Natural killer cell treated with Interleukin-12 subunit alpha and Interleukin-12 subunit beta and Interleukin-15 and Interleukin-18, amount 100 ng/mL, for 72 hours (primary cell): ENCODE measurements at regions not wholly inside any gene's neighbourhood (a gene's known extent, or its start where the extent isn't known, plus 50 kb on each side); places are given as distances from the start of the nearest gene placed in this dataset.
"Not testable (repeated sequence)": the region's sequence is repeated elsewhere in the genome, so short reads cannot be mapped to it uniquely, and the experiment has no call there.

Source experiments
- ATAC-seq, 2 donors: fragments of 150-1000 bp; cut with Tn5 transposase in 1 of 2; sonication (Bioruptor Pico), chemical (Tn5 transposase) in 1 of 2; 2 replicates each; pipeline ENCODE4 v1.10.0; 2021
- DNase-seq: peaks from one replicate; pipeline ENCODE4 v3.0.0; 2022; ENCODE audit warnings: low spot score
- H3K27ac Mint-ChIP-seq, 2 donors: 1 replicate in 1 of 2; 2 replicates in 1 of 2; pipeline ENCODE4 v1.8.0; 2022; ENCODE audit warnings: mixed read lengths in 2 of 2, mild to moderate bottlenecking in 1 of 2, moderate library complexity in 1 of 2
- H3K27me3 Mint-ChIP-seq, 2 donors: 1 replicate in 1 of 2; 2 replicates in 1 of 2; pipeline ENCODE4 v1.8.0; 2022; ENCODE audit warnings: mixed read lengths in 2 of 2
- H3K36me3 Mint-ChIP-seq: one replicate; pipeline ENCODE4 v1.8.0; 2022; ENCODE audit warnings: mixed read lengths
- H3K4me1 Mint-ChIP-seq, 2 donors: 1 replicate in 1 of 2; 2 replicates in 1 of 2; pipeline ENCODE4 v1.8.0; 2022; ENCODE audit warnings: low read depth in 2 of 2, mixed read lengths in 2 of 2, mild to moderate bottlenecking in 1 of 2
- H3K4me3 Mint-ChIP-seq: one replicate; pipeline ENCODE4 v1.8.0; 2022; ENCODE audit warnings: mixed read lengths
- H3K9me3 Mint-ChIP-seq: 2 replicates; pipeline ENCODE4 v1.8.0; 2022; ENCODE audit warnings: mixed read lengths

- ATAC-seq (peak in 1 of 2 donors; percentile 36), DNase-seq (peak; percentile 8)
- H3K9me3 Mint-ChIP-seq, H3K27ac Mint-ChIP-seq, H3K4me1 Mint-ChIP-seq, H3K36me3 Mint-ChIP-seq, H3K4me3 Mint-ChIP-seq, H3K27me3 Mint-ChIP-seq: not testable (repeated sequence)
Measured at GRCh38 chr2:89882880-89883279, 1191.4 kb downstream of the RPIA start.

GRCh38 chr2:89883624-89884023, 1192.2 kb downstream of the RPIA start:
- not testable (repeated sequence) for H3K4me1 Mint-ChIP-seq, H3K4me3 Mint-ChIP-seq

DNA sequence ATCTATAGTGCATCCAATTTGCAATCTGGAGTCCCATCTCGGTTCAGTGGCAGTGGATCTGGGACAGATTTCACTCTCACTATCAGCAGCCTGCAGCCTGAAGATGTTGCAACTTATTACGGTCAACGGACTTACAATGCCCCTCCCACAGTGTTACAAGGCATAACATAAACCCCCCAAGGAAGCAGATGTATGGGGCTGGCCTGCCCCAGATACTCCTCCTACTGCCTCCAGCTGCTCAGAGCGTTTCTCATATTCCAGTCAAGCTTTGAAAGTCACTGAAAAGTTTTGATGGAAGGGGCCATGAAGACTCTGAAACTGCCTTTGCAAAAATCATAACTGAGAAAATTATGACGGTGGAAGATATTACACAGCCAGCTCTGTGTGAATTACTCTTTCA, 1193.6 kb downstream of the RPIA start:
- not testable (repeated sequence) for ATAC-seq, H3K36me3 Mint-ChIP-seq, H3K27ac Mint-ChIP-seq, H3K27me3 Mint-ChIP-seq, H3K4me1 Mint-ChIP-seq, H3K4me3 Mint-ChIP-seq, DNase-seq, H3K9me3 Mint-ChIP-seq

More at GRCh38 chr2:89883624-89884023, 1192.2 kb downstream of the RPIA start:
- not testable (repeated sequence) for ATAC-seq, H3K36me3 Mint-ChIP-seq, H3K27ac Mint-ChIP-seq, H3K27me3 Mint-ChIP-seq, DNase-seq, H3K9me3 Mint-ChIP-seq

GRCh38 chr2:89888693-89889092, 1197.2 kb downstream of the RPIA start:
- H3K36me3 Mint-ChIP-seq, H3K27ac Mint-ChIP-seq, H3K4me3 Mint-ChIP-seq, DNase-seq, H3K4me1 Mint-ChIP-seq, H3K9me3 Mint-ChIP-seq, H3K27me3 Mint-ChIP-seq: not testable (repeated sequence)
- ATAC-seq = peak in 1 of 2 donors; percentile 6

DNA sequence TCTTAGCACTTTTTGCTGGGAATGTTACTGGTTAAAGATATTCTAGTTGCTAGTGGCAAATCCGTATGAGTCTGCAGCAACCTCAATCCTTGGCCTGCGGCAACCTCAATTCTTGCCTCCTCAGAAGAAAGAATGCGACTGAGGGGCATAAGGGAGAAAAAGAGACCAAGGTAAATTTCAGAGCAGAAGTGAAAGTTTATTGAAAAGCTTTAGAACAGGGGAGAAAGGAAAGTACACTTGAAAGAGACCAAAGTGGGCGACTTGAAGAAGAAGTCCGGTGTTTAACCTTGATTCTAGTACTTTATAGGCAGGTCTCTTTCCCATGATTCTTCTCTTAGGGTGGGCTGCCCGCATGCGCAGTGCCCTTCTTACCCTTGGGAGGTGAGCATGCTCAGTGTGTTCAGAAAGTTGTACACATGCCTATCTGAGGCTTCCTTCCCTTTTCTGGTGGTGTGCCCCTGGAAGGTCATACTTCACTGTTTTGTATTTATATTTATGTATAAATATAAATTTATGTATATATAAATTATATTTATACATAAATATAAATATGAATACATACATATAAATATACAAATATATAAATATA, 1198.8 kb downstream of the RPIA start:
- H3K36me3 Mint-ChIP-seq, H3K9me3 Mint-ChIP-seq, DNase-seq, ATAC-seq, H3K27me3 Mint-ChIP-seq, H3K27ac Mint-ChIP-seq, H3K4me3 Mint-ChIP-seq, H3K4me1 Mint-ChIP-seq: not testable (repeated sequence)

- not testable (repeated sequence) for DNase-seq, H3K27me3 Mint-ChIP-seq, H3K4me3 Mint-ChIP-seq, ATAC-seq, H3K36me3 Mint-ChIP-seq, H3K27ac Mint-ChIP-seq, H3K9me3 Mint-ChIP-seq, H3K4me1 Mint-ChIP-seq
Measured at GRCh38 chr2:89894988-89895387, 1203.5 kb downstream of the RPIA start.

GRCh38 chr2:89895629-89896028, 1204.2 kb downstream of the RPIA start:
- H3K4me3 Mint-ChIP-seq, H3K9me3 Mint-ChIP-seq, H3K27ac Mint-ChIP-seq, ATAC-seq, H3K27me3 Mint-ChIP-seq, H3K4me1 Mint-ChIP-seq, H3K36me3 Mint-ChIP-seq, DNase-seq: not testable (repeated sequence)

DNA sequence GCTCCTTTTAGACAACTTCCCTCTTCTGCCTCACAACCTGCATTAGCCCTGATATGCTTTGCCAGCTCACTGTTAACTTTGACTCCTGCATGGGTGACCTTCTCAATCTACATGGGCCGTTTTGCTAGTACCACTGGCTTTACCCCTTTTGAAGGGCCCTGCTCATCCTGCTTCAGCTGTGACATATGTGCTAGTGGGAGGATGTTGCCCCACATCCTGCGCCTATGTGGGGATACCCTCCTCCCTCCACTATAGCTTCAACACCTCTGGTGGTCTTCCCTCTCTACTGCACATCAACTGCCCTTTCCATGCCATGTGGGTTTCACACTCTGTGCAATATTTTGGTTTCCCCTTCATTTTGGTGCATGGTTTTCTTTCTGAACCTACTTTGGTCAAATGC, 1235.5 kb downstream of the RPIA start:
- not testable (repeated sequence) for H3K4me1 Mint-ChIP-seq, H3K9me3 Mint-ChIP-seq, H3K4me3 Mint-ChIP-seq, H3K27ac Mint-ChIP-seq, H3K27me3 Mint-ChIP-seq, H3K36me3 Mint-ChIP-seq
- ATAC-seq (peak in 1 of 2 donors; percentile 77), DNase-seq (peak; percentile 31)

- H3K27me3 Mint-ChIP-seq, ATAC-seq, H3K27ac Mint-ChIP-seq, H3K4me1 Mint-ChIP-seq, H3K4me3 Mint-ChIP-seq, H3K9me3 Mint-ChIP-seq, DNase-seq, H3K36me3 Mint-ChIP-seq: not testable (repeated sequence)
Measured at GRCh38 chr2:89935436-89935835, 1244.0 kb downstream of the RPIA start.

DNA sequence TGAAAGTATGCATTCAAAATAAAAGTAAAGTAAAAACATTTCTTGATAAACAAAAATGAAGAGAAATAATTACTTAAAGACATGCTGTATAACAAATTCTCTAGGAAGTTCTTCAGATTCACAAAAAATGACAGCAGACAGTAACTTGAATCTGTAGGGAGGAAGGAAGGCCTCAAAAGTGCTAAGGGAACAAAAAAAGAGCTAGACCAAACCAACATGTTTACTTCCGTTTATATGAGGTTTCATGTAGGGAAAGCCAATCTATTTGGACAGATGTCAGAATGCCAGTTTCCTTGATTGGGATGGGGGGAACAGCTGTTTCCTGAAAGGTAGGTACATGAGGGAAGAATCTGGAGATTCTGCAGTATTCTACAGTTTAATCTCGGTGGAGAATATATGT, 1244.5 kb downstream of the RPIA start:
- H3K4me3 Mint-ChIP-seq = not testable (repeated sequence)

DNA sequence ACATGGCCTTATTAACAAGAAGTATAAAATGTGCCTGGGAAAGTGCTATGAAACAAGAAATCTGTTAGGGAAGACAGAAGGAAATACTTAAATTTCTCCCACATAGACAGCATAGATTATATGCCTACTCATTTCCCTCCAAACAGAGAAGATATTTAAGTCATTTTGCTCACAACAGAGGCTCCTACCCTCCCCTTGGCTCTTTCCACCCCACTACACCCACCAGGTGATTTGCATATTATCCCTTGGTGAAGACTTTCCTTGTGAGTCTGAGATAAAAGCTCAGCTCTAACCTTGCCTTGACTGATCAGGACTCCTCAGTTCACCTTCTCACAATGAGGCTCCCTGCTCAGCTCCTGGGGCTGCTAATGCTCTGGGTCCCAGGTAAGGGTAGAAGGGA, 1245.1 kb downstream of the RPIA start:
- not testable (repeated sequence) for H3K36me3 Mint-ChIP-seq, ATAC-seq, H3K27ac Mint-ChIP-seq, H3K9me3 Mint-ChIP-seq, H3K4me1 Mint-ChIP-seq, H3K27me3 Mint-ChIP-seq, H3K4me3 Mint-ChIP-seq, DNase-seq

More for the DNA sequence above, 1244.5 kb downstream of the RPIA start:
- H3K27ac Mint-ChIP-seq, DNase-seq, H3K9me3 Mint-ChIP-seq, H3K36me3 Mint-ChIP-seq, H3K4me1 Mint-ChIP-seq, H3K27me3 Mint-ChIP-seq, ATAC-seq: not testable (repeated sequence)

DNA sequence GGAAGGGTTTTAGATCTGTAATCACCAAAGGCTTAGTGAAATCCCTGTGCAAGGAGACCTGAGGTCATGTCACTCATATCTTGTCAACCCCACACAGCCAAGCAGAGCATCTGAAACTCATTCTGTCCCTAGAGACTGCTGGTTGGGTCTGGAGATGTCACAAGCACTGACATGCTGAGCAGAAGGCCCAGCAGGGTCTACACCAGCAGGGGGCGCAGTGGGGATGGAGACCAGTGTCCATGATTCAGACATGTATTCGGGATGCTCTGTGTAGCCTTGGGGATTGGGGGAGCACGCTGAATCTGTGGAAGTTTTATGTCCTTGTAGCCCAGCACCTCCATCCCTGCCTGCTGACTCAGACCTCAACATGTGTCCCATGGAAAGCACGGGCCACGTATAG, 1247.3 kb downstream of the RPIA start:
- ATAC-seq = peak; percentile 61
- H3K9me3 Mint-ChIP-seq, H3K36me3 Mint-ChIP-seq, H3K27ac Mint-ChIP-seq, H3K27me3 Mint-ChIP-seq, DNase-seq, H3K4me3 Mint-ChIP-seq, H3K4me1 Mint-ChIP-seq: not testable (repeated sequence)

- H3K36me3 Mint-ChIP-seq, H3K27ac Mint-ChIP-seq, H3K4me3 Mint-ChIP-seq, H3K27me3 Mint-ChIP-seq, DNase-seq, ATAC-seq, H3K9me3 Mint-ChIP-seq, H3K4me1 Mint-ChIP-seq: not testable (repeated sequence)
Measured at GRCh38 chr2:89944267-89944666, 1252.8 kb downstream of the RPIA start.

DNA sequence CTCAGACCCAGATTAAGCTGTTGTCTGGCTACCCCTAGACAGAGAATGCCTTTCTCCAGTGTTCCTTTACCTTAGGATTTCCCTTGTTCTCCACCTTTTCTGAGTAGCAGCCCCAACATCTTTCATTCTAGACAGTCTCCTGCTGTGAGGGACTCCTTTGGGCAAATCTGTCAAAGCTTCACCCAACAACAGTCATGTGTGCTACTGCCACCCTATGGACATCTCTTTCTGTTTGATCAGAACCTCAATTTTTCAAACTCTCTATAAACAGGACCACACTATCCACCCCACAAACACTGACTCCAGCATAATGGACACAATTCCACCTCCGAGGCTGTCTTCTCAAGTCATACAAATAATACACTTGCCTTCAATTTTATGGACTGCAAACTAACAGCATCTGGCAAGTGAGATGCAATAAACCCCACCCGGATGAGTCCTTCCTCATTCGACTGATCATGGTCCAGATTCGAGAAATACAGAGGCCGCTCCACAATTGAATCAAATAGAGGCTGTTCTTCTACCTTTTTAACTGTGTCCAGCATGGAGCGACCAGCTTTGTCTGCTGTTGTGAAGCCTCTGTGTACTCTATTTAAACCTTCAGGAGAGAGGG, 1253.6 kb downstream of the RPIA start:
- not testable (repeated sequence) for ATAC-seq, H3K27me3 Mint-ChIP-seq, H3K27ac Mint-ChIP-seq, H3K36me3 Mint-ChIP-seq, DNase-seq, H3K4me1 Mint-ChIP-seq, H3K9me3 Mint-ChIP-seq, H3K4me3 Mint-ChIP-seq

- H3K27me3 Mint-ChIP-seq, ATAC-seq, H3K4me3 Mint-ChIP-seq, H3K9me3 Mint-ChIP-seq, H3K27ac Mint-ChIP-seq, H3K36me3 Mint-ChIP-seq, H3K4me1 Mint-ChIP-seq, DNase-seq: not testable (repeated sequence)
Measured at GRCh38 chr2:89947208-89947815, 1255.8 kb downstream of the RPIA start.
